HG03175 (cell line): ENCODE measurements at regions not wholly inside any gene's neighbourhood (a gene's known extent, or its start where the extent isn't known, plus 50 kb on each side); places are given as distances from the start of the nearest gene placed in this dataset.
A peak's percentile ranks its signal among the peaks of the same experiment; 100 is the strongest.

Experiments
- ATAC-seq: cut with Tn5 transposase; IDR thresholded peaks from one replicate; pipeline ENCODE4 v1.9.1; 2021; ENCODE audit warnings: mild to moderate bottlenecking, moderate library complexity; ENCODE audit not compliant: unreplicated experiment

DNA sequence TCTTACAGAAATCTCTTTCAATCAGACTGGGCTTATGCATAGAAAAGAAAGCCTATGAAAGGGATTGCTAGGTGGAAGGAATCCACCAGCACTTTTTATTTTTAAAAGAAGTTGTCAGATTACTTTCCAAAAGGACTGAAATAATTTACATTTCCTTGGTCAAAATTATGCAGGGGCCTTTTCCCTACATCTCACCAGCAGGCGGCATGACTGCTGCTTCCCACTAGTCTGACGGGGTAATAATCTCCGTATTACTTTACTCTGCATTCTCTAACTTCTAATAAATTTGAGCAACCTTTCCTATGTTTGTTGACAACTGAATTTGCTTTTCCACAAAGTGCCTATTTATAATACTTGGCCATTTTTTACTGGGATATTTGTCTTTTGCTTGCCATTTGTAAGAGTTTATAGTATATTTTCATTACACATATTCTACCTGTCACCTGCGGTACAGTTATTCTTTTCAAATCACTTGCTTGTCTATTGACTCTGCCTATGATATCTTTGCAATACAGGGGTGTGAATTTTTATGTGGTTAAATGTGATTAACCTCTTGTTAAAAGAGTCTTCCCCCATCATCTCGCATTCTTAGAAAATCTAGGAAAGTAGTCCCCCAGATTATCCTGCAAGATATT lies 51.9 kb upstream of the USP47 start:
- no peak for ATAC-seq

DNA sequence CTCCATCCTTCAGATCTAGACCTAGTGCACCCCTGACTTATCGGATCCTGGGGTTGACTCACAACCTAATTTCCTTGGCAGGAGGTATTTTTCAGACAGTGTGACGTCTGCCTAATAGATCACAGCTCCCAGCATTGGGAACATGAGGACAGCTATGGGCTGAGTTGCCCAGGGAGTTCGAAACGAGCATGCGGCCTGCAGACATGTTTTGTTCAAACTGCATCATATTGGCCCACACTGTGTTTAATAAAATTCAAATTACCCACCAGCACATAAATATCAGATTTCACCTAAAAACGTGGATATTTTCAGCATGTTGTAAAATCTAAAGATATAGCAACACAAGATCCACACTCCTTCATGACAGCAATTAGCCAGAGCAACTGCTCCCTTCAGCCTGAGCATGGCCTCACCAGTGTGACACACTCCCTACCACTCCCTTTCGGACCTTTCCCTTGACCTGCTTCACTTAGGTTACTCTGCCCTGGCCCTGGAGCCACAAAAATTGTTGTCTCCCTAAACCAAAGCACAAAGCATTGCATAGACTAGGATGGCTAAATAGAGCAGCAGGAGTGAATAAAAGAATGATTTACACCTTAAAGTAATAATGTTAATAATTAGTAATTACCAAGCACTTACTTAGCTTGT lies 53.6 kb upstream of the USP47 start:
- ATAC-seq, result peak; percentile 18

DNA sequence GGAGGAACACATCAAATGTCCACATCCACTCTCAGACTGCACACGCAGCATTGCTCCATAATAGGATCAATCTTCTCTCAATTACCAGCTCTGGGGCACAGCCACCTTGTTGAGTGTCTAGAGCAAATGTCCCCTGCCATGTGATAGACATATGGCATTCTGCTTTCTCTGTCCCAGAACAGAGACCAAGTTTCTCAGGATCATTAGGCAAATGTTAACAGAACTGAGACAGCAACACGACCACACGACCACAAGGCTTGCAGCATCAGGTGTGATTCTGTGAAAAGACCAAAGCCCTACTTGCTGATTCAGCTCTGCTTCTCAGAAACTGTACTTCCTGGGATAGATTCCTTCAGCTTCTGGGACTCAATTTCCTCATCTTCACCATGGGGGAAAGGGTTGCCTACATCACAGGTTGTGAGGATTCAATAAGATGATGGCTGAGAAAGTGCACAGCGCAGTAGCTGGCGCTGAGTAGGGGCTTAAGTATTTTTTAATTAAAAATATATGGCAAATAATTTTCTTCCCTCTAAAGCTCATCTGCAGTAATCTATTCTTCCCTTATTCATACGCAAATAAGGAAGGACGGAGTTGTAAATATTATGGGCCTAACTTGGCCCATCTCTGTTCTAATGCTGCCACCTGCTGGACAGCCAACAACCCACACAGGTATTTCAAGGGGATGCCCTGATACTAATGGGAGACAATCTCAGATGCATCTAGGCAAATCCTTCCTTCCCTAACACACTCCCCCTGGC lies 54.3 kb upstream of the USP47 start:
- ATAC-seq, result peak; percentile 71

DNA sequence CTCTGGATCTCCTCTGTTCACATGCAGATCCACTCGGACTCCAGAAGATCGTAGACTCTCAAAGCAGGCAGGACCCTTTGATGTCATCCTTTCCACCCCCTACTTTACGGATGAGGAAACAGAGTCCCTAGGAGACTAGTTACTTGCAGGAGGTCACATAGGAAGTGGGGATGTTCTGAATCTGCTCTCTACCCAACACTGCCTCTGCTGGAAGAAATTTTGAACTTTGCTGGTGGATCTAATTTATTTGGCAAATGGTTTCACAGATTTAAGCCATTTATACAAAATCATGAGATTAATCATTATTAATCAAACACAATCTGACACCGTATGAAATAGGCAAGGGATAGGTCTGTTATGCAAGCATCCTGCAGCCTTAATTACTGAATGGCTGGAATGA lies 55.0 kb upstream of the USP47 start:
- no peak for ATAC-seq

DNA sequence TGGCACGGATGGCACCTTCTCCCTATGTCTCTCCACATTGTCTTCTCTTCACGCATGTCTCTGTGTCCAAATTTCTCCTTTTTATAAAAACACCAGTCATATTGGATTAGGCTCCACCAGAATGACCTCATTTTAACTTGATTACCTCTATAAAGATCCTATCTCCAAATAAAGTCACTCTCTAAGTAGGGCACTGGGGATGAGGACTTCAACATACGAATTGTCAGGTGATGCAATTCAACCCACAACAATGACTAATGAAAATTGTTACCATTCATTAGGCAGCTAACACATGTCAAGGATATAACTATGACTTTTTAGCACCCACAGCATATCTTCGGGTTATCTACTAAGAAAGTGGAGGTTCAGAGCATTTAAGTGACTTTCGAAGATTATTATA lies 55.5 kb upstream of the USP47 start:
- ATAC-seq, result no peak

DNA sequence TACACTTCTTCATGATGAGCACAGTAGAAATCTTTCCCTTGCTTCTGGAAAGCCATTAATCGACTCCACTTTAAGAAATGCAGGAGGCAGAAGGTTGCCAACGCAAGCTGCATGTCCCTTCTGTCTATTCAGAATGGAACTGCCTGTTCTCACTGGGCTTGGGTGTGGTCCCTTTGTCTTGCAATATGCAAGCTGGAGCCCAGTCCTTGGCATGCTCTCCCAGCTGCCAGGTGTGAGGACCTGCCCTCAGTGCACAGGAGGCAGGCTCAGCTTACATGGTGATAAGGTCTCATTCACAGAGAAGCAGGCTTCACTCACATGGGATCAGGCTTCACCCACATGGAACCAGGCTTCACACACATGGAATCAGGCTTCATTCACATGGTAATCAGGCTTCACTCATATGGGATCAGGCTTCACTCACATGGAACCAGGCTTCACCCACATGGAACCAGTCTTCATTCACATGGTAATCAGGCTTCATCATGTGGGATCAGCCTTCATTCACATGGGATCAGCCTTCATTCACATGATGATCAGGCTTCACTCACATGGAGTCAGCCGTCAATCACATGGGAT lies 59.2 kb upstream of the USP47 start:
- ATAC-seq, result no peak

DNA sequence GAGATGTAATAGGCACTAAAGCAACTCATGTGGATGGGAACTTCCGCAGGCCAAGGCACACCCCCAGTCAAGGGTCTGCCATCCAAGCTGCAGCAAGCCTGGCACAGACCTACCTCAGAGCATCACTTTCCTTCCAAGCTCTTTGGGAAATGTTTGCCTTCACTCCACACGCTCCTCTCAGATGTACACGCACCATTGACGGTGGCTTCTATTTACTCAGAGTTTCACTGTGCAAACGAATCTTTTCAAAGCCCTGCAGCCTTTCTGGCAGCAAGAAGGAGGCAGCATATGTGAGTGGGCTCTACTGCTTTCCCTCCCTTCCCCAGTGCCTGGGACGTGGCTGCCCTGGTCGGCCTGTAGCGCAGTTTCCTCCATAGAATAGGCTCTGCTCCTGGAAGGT lies 60.9 kb upstream of the USP47 start:
- no peak for ATAC-seq

DNA sequence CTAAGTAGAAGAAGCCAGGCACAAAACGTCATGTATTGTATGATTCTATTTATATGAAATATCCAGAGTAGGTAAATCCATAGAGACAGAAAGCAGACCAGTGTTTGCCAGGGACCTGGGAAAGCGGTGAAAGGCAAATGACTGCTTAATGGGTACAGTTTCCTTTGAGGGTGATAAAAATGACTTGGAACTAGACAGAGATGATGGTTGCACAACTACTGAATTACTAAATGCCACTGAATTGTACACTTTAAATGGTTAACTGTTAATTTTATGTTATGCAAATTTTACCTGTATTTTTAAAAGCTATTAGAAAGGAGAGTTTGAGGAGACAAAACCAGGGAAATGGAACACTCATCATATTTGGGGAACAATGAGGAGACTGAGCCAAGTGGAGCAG lies 61.8 kb upstream of the USP47 start:
- no peak for ATAC-seq

DNA sequence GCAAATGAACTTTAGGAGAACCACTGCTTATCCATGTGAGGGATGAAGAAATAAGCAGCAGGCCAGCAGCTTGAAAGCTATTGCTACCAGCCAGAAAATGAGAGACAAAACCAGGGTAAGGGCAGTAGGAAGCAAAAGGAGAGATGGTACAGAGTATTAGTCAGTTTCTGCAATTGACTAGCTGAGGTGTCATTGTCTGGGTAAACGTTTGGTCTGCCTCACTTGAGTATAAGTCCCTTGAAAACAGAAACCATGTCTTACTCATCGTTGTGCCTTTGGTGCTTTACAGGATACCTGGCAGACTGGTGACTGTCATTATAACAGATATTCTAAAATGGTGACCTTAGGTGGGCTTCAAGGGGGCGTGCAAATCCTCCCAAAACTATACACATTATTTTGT lies 63.9 kb upstream of the USP47 start:
- ATAC-seq, result no peak

DNA sequence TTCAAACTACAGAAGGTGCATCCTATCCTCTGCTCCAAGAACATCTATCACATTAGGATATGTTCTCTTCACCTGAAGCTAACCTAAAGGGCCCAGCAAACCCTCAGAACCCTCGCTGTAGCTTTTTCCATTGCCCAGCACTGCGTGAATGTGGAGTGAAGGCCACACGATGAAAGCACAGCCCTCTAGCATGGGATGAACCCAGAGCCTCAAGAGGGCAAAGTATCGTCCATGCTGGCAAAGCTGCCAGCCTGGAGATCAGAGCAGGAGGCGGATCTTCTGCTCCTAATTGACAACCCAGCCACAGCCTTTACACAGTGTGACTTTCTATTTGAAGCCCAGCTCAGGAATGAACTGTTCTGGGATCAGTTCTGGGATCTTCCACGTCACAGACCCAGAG lies 65.1 kb upstream of the USP47 start:
- ATAC-seq, result no peak

DNA sequence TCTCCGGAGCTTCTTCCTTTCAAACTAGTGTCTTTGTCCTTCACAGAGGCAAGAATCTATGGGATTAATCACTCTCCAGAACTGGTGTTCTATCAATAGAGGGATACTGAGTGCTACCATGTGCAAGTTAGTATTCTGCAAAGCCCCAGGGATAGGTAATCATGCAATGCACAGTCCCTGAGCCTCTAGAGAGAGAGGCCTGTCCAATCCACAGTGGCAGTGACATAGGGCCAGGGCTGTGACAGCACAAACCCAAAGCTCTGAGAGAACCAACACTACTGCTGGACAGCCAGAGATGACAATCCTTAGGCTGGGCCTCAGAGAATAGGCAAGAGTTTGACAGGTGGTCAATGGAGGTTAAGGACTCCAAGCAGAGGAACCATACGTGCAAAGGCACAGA lies 66.8 kb upstream of the USP47 start:
- ATAC-seq, result no peak

DNA sequence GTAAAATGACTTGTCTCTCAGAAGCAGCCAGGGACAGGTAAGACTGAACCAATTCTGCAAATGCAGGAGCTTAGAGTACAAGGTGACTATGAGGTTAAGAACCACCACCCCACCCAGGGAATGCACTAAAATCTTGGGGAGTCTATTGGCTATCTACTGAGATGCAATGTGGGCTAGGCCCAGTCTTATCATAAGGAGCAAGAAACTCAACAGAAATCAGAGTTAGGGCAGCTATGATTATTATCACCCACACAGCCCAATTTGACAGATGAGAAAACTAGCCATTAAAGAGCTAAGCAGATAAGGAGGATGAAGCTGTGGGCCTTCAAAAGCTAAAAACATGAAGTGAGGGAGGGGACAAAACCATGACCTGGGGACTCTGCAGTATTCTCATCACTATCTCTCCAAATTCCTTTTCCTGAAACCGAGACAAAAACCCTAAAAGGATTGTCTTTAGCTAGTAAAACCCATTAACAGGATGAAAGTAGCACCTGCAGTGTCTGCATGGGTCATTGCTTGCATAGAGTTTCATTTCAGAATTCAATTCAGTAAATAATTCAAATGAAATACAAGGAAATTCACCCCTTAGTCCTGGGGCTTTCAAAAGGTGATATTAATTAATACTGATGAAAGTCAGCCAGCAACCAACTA lies 68.8 kb upstream of the USP47 start:
- ATAC-seq, result no peak

DNA sequence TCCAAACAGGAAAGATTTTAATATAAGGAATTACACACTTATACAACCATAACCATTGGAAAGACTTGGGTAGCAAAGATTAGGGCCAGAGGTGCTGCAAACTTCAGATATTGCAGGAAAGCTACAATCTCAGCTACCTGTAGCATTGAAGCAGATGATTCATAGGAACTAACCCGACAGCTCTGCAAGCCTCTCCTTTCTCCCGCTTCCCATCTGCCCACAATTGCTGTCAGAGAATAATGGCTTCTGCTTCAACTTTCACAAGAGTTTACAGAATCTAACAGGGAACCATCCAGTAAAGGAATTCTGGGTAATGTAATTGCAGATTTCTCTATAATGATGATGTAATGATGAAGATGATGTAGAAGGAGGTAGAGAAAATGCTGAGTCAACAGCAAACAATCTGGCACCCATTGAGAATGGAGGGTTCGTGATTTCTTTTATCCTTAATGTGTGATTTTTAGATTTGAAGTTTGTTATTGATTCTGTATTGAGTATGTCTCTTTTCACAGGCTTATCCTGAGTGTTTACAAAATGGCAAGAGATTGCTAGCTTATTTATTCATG lies 70.8 kb upstream of the USP47 start:
- ATAC-seq, result no peak

DNA sequence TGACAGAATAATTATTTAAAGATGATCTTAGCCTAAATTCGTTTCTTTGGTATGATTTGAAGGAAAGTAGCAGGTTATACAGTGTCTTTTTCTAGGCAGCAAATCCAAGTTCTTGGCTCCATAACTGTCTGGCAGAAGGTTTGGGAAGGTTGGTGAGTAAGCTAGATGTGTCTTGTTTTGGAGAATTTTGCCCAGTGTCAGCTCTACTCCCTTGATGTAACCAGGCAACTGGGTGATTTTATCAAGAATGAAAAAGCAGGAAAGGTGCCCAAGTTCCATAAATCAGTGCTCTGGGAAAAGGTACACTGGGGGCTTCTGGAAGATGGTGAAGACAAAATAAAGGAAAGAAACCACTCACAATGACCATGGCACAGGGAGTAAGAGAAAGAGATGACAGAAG lies 71.5 kb upstream of the USP47 start:
- no peak for ATAC-seq

DNA sequence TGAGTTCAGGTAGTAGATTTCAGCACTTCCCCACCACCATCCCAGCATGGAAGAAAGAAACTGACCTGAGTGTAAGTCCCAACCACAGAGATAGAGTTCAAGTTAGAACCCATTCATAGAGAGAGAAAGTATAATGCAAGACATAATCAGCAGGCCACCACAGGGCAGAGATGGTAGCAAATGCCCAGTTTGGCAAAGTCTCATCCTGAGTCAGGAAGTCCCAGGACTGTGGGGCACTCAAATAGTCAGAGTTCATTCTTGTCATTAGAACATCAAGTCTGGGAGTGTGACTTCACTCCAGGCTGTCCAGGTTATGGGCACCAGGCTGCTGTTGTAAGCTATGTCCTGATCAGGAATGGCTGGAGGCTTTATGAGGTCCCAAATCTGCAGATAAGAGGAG lies 72.0 kb upstream of the USP47 start:
- ATAC-seq, result no peak

DNA sequence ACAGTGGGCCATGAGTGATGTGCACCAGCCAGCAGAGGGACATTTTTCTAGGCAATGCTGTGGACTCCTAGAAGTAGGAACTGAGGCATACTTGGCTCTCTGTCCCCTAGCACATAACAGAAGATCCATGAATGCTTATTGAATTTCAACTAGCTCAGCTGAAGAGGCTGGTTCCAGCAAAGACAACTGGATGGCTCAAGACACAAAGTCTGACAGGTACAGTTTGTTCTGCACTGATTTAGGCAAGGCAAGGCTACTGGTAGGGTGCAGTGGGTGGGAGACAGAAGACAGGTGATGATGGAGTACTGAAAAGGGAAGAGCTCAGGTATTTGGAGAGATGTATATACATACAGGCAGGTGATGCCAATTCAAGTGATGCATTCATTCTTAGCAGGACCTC lies 72.4 kb upstream of the USP47 start:
- ATAC-seq, result no peak

DNA sequence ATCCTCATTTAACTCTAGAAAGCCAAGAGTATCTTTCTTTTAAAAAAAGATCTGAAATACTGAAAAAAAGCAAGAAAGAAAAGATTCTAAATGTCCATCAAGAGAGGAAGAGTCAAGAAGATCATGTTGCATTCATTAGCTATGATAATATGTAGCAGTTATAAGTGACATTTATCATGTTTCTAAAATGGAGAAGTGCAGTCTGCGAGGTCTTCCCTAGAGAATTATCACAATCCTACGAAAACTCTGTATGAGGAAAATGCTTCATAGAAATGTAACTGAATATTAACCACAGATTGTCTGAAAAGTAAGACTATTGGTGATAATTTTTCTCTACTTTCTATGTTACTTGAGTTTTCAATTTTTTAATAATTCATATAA lies 77.4 kb upstream of the USP47 start:
- ATAC-seq, result no peak

DNA sequence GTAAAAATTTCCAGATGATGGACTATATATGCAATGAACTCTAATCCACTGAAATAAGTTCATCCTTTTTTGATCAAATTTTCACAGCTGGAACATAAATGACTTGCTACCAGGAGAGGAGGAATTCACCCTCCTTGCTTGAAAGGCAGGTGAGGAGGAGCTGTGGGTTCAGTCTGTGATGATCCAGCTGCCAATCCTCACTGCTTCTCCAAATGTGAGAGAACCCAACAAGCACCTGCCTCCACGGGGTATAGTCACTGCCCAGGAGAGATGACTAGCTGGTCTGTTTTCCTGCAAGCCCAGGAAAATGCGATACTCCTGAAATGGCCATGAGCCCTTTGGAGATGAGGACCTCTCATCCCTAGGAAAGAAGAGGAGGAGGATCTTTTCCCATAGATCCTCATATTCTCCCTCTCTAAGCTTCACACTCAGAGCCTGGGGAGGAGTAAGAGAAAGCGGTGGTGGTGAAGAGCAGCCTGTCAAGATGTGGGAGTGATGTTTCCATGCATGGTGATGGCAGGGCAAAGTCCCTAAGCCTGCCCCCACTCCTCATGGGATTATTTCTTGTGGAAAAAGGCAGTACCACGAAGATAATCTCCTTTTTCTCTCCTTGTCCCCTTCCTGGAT lies 77.9 kb upstream of the USP47 start:
- no peak for ATAC-seq

DNA sequence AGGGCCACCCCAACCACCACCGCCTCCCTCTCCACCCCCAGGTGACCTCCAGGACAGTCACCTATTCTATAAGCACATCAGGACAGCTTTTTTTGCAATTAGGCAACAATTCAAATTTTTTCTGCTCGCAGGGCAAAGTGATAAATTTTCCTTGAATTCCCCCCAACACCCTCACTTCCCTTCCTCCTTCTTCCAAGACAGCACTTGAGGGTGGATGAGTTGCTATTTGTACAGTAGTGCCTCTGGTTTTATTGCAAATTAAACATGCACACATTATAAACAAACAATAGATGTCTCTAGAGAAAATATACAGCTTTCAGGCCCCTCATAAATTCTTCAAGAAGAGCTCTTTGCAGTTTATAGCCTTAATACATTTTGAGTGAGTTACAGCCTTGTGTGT lies 80.9 kb upstream of the USP47 start:
- no peak for ATAC-seq

DNA sequence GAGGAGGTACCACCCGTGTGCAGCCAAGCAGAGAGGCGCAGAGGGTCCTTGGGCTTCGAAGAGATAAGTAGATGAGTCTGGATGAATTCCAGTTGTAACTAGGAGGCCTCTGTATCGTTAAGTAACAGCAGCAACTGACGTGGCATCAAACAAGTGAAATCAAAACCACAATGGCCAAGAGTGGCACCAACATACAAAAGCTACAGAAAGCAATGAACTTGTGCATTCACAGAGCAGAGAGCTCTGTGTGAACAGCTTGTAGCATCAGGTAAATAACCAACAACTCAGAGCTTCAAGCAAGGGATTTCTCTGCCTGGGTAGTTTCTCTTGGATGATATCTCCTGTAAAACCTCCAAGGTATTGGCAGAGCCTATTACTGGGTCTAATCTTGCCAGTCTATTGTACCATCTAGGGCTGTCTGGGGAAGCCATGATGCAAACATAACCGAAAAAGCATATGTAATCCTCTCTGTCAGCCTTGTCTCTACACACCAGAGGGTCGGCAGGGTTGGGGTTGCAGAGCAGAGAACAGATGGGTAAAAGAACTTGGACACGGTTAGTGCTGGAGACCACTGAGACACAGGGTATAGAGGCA lies 83.1 kb upstream of the USP47 start:
- no peak for ATAC-seq
